ENCODE measurements at regions not wholly inside any gene's neighbourhood (a gene's known extent, or its start where the extent isn't known, plus 50 kb on each side); places are given as distances from the start of the nearest gene placed in this dataset.
A peak's percentile ranks its signal among the peaks of the same experiment; 100 is the strongest.
"Not testable (repeated sequence)": the region's sequence is repeated elsewhere in the genome, so short reads cannot be mapped to it uniquely, and the experiment has no call there.

DNA sequence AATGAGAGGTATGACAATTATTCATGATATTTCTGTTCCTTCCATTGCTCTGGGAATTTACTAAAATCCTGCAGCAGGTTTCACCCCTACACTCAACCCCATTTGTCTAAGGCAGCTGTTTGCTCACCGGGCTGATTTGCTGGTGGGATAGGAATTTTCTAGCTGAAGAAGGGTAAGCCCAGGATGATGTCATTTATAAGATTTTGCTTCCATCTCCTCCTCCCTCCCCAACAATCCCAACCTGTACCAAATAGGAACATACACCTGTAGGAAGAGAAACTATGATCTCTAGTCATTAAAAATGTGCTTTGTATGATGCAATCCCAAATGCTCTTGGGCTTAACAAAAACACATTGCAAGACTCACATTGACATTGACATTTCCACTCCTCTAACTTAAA is 247.2 kb downstream of the BCL2L11 start:
- DNase-seq: peak; percentile 54
- H2BK5ac ChIP-seq (ENCODE audit: low read length); H3K9ac ChIP-seq (ENCODE audit: low read length); H3K4me3 ChIP-seq (ENCODE audit: low read length); H2BK15ac ChIP-seq (replicated peaks; ENCODE audit: low read depth); H3K79me2 ChIP-seq (ENCODE audit: control insufficient read depth, insufficient read depth, low read length); H4K5ac ChIP-seq (ENCODE audit: low read length); H3K4me2 ChIP-seq (ENCODE audit: low read length); H3K56ac ChIP-seq (ENCODE audit: low read length); H3K79me1 ChIP-seq (ENCODE audit: low read length); H2BK120ac ChIP-seq (ENCODE audit: low read depth, low read length); H3K18ac ChIP-seq (ENCODE audit: low read length); H4K8ac ChIP-seq (ENCODE audit: low read depth, low read length); H3K27me3 ChIP-seq (ENCODE audit: insufficient read depth, low read length, poor library complexity); H3K4ac ChIP-seq (ENCODE audit: low read depth, low read length); H3K4me1 ChIP-seq (ENCODE audit: control insufficient read depth, low read depth, low read length); H2AK5ac ChIP-seq (ENCODE audit: low read length); H3K27ac ChIP-seq (ENCODE audit: low read depth, low read length); H3K36me3 ChIP-seq (ENCODE audit: control insufficient read depth, insufficient read depth, low read length); H3K23ac ChIP-seq (ENCODE audit: low read length): not testable (repeated sequence)
- WGBS (ENCODE audit: extremely low coverage, insufficient coverage, low lambda C conversion rate): no CpG with 5 or more reads among the region's 1 CpG

GRCh38 chr2:111368288-111368687 is 247.6 kb downstream of the BCL2L11 start:
- H3K4ac ChIP-seq (ENCODE audit: low read depth, low read length); H4K5ac ChIP-seq (ENCODE audit: low read length): not testable (repeated sequence)

DNA sequence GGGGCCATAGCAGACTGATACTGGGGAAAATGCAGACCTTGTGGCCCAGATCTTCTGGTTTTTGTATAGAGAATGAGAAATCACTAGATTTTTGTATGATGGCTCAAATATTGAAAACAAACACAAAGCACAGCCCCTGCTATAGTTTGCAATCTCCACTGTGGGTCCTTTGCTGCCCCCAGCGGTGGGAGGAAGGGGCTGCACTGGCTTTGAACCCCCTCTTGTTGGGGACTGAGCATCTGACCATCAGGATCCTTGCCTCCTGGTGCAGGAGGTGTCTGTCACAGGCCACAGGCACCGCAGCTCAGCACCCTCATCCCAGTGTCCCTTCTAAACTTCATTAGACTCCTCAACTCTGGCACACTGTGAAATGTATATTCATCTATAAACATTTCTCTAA is 252.3 kb downstream of the BCL2L11 start:
- not testable (repeated sequence) for H3K56ac ChIP-seq (ENCODE audit: low read length); H3K4ac ChIP-seq (ENCODE audit: low read depth, low read length); H2BK5ac ChIP-seq (ENCODE audit: low read length); H4K5ac ChIP-seq (ENCODE audit: low read length); H2BK15ac ChIP-seq (replicated peaks; ENCODE audit: low read depth); H2AK5ac ChIP-seq (ENCODE audit: low read length); H3K9ac ChIP-seq (ENCODE audit: low read length); H3K79me1 ChIP-seq (ENCODE audit: low read length); H4K8ac ChIP-seq (ENCODE audit: low read depth, low read length); H3K4me3 ChIP-seq (ENCODE audit: low read length); H3K23ac ChIP-seq (ENCODE audit: low read length); H3K36me3 ChIP-seq (ENCODE audit: control insufficient read depth, insufficient read depth, low read length); H2BK120ac ChIP-seq (ENCODE audit: low read depth, low read length); H3K4me2 ChIP-seq (ENCODE audit: low read length); H3K27me3 ChIP-seq (ENCODE audit: insufficient read depth, low read length, poor library complexity); H3K4me1 ChIP-seq (ENCODE audit: control insufficient read depth, low read depth, low read length); H3K27ac ChIP-seq (ENCODE audit: low read depth, low read length); H3K79me2 ChIP-seq (ENCODE audit: control insufficient read depth, insufficient read depth, low read length); H3K18ac ChIP-seq (ENCODE audit: low read length); DNase-seq
- no CpG with 5 or more reads among the region's 2 CpGs for WGBS (ENCODE audit: extremely low coverage, insufficient coverage, low lambda C conversion rate)

More at GRCh38 chr2:111368288-111368687, 247.6 kb downstream of the BCL2L11 start:
- no CpG with 5 or more reads among the region's 4 CpGs for WGBS (ENCODE audit: extremely low coverage, insufficient coverage, low lambda C conversion rate)
- not testable (repeated sequence) for H4K8ac ChIP-seq (ENCODE audit: low read depth, low read length); H3K9ac ChIP-seq (ENCODE audit: low read length); H2BK120ac ChIP-seq (ENCODE audit: low read depth, low read length); H3K18ac ChIP-seq (ENCODE audit: low read length); H2AK5ac ChIP-seq (ENCODE audit: low read length); H3K27ac ChIP-seq (ENCODE audit: low read depth, low read length); H3K27me3 ChIP-seq (ENCODE audit: insufficient read depth, low read length, poor library complexity); H3K4me2 ChIP-seq (ENCODE audit: low read length); H3K4me3 ChIP-seq (ENCODE audit: low read length); H3K79me1 ChIP-seq (ENCODE audit: low read length); H3K4me1 ChIP-seq (ENCODE audit: control insufficient read depth, low read depth, low read length); H3K23ac ChIP-seq (ENCODE audit: low read length); H3K36me3 ChIP-seq (ENCODE audit: control insufficient read depth, insufficient read depth, low read length); H3K79me2 ChIP-seq (ENCODE audit: control insufficient read depth, insufficient read depth, low read length); H2BK5ac ChIP-seq (ENCODE audit: low read length); DNase-seq; H3K56ac ChIP-seq (ENCODE audit: low read length); H2BK15ac ChIP-seq (replicated peaks; ENCODE audit: low read depth)

GRCh38 chr2:111373989-111374388 is 253.3 kb downstream of the BCL2L11 start:
- not testable (repeated sequence) for DNase-seq; H3K36me3 ChIP-seq (ENCODE audit: control insufficient read depth, insufficient read depth, low read length); H2BK5ac ChIP-seq (ENCODE audit: low read length); H3K4me2 ChIP-seq (ENCODE audit: low read length); H3K9ac ChIP-seq (ENCODE audit: low read length); H3K4me1 ChIP-seq (ENCODE audit: control insufficient read depth, low read depth, low read length); H3K79me2 ChIP-seq (ENCODE audit: control insufficient read depth, insufficient read depth, low read length); H2BK120ac ChIP-seq (ENCODE audit: low read depth, low read length); H2BK15ac ChIP-seq (replicated peaks; ENCODE audit: low read depth); H3K79me1 ChIP-seq (ENCODE audit: low read length); H4K8ac ChIP-seq (ENCODE audit: low read depth, low read length); H4K5ac ChIP-seq (ENCODE audit: low read length); H3K56ac ChIP-seq (ENCODE audit: low read length); H3K27me3 ChIP-seq (ENCODE audit: insufficient read depth, low read length, poor library complexity); H2AK5ac ChIP-seq (ENCODE audit: low read length); H3K23ac ChIP-seq (ENCODE audit: low read length); H3K4me3 ChIP-seq (ENCODE audit: low read length); H3K4ac ChIP-seq (ENCODE audit: low read depth, low read length); H3K18ac ChIP-seq (ENCODE audit: low read length); H3K27ac ChIP-seq (ENCODE audit: low read depth, low read length)
- no CpG with 5 or more reads among the region's 5 CpGs for WGBS (ENCODE audit: extremely low coverage, insufficient coverage, low lambda C conversion rate)

GRCh38 chr2:111374734-111375133 is 254.0 kb downstream of the BCL2L11 start:
- no CpG with 5 or more reads among the region's 3 CpGs for WGBS (ENCODE audit: extremely low coverage, insufficient coverage, low lambda C conversion rate)
- not testable (repeated sequence) for H4K8ac ChIP-seq (ENCODE audit: low read depth, low read length); H2BK5ac ChIP-seq (ENCODE audit: low read length); H3K4ac ChIP-seq (ENCODE audit: low read depth, low read length); H3K4me3 ChIP-seq (ENCODE audit: low read length); H3K27ac ChIP-seq (ENCODE audit: low read depth, low read length); H3K9ac ChIP-seq (ENCODE audit: low read length); H3K27me3 ChIP-seq (ENCODE audit: insufficient read depth, low read length, poor library complexity); DNase-seq; H3K23ac ChIP-seq (ENCODE audit: low read length); H3K4me1 ChIP-seq (ENCODE audit: control insufficient read depth, low read depth, low read length); H3K79me2 ChIP-seq (ENCODE audit: control insufficient read depth, insufficient read depth, low read length); H4K5ac ChIP-seq (ENCODE audit: low read length); H2AK5ac ChIP-seq (ENCODE audit: low read length); H3K36me3 ChIP-seq (ENCODE audit: control insufficient read depth, insufficient read depth, low read length); H3K56ac ChIP-seq (ENCODE audit: low read length); H2BK15ac ChIP-seq (replicated peaks; ENCODE audit: low read depth); H3K18ac ChIP-seq (ENCODE audit: low read length); H3K4me2 ChIP-seq (ENCODE audit: low read length); H3K79me1 ChIP-seq (ENCODE audit: low read length); H2BK120ac ChIP-seq (ENCODE audit: low read depth, low read length)

GRCh38 chr2:111375320-111375883 is 254.7 kb downstream of the BCL2L11 start:
- no CpG with 5 or more reads among the region's 8 CpGs for WGBS (ENCODE audit: extremely low coverage, insufficient coverage, low lambda C conversion rate)
- H3K9ac ChIP-seq (ENCODE audit: low read length): not testable (repeated sequence)

More at GRCh38 chr2:111375320-111375883, 254.7 kb downstream of the BCL2L11 start:
- H3K4me3 ChIP-seq (ENCODE audit: low read length); H3K27ac ChIP-seq (ENCODE audit: low read depth, low read length); H3K56ac ChIP-seq (ENCODE audit: low read length); H2AK5ac ChIP-seq (ENCODE audit: low read length); H4K5ac ChIP-seq (ENCODE audit: low read length); H3K27me3 ChIP-seq (ENCODE audit: insufficient read depth, low read length, poor library complexity); H3K23ac ChIP-seq (ENCODE audit: low read length); H3K4ac ChIP-seq (ENCODE audit: low read depth, low read length); H2BK15ac ChIP-seq (replicated peaks; ENCODE audit: low read depth); H3K4me1 ChIP-seq (ENCODE audit: control insufficient read depth, low read depth, low read length); H3K4me2 ChIP-seq (ENCODE audit: low read length); H2BK120ac ChIP-seq (ENCODE audit: low read depth, low read length); H4K8ac ChIP-seq (ENCODE audit: low read depth, low read length); H3K18ac ChIP-seq (ENCODE audit: low read length); H3K79me1 ChIP-seq (ENCODE audit: low read length); DNase-seq; H3K36me3 ChIP-seq (ENCODE audit: control insufficient read depth, insufficient read depth, low read length); H3K79me2 ChIP-seq (ENCODE audit: control insufficient read depth, insufficient read depth, low read length); H2BK5ac ChIP-seq (ENCODE audit: low read length): not testable (repeated sequence)
